Stimulated activated naive CD8-positive, alpha-beta T cell treated with anti-CD3 and anti-CD28 coated beads, Interleukin-15, Interleukin-2, amounts not matched to agents 100 ng/mL and 50 ng/mL, for 24 hours (primary cell): ENCODE measurements at regions not wholly inside any gene's neighbourhood (a gene's known extent, or its start where the extent isn't known, plus 50 kb on each side); places are given as distances from the start of the nearest gene placed in this dataset.

Source experiments
- H3K27ac Mint-ChIP-seq: one replicate; pipeline ENCODE4 v1.8.0; 2021; ENCODE audit warnings: mild to moderate bottlenecking, mixed read lengths
- H3K27me3 Mint-ChIP-seq: one replicate; pipeline ENCODE4 v1.8.0; 2021; ENCODE audit warnings: mixed read lengths
- H3K36me3 Mint-ChIP-seq: one replicate; pipeline ENCODE4 v1.8.0; 2021; ENCODE audit warnings: low read depth, mixed read lengths
- H3K4me1 Mint-ChIP-seq: one replicate; pipeline ENCODE4 v1.8.0; 2021; ENCODE audit warnings: low read depth, mixed read lengths
- H3K4me3 Mint-ChIP-seq: one replicate; pipeline ENCODE4 v1.8.0; 2021; ENCODE audit warnings: mild to moderate bottlenecking, mixed read lengths
- H3K9me3 Mint-ChIP-seq: one replicate; pipeline ENCODE4 v1.8.0; 2021; ENCODE audit warnings: mixed read lengths

- H3K4me1 Mint-ChIP-seq, result no peaks in the 10 kb centered on the region
- H3K9me3 Mint-ChIP-seq, result no peaks in the 10 kb centered on the region
- H3K4me3 Mint-ChIP-seq, result no peak overlapping the region
- H3K27ac Mint-ChIP-seq, result no peak overlapping the region
- H3K36me3 Mint-ChIP-seq, result no peaks in the 10 kb centered on the region
- peaks cover 6% of the 10 kb centered on the region for H3K27me3 Mint-ChIP-seq
Measured at GRCh38 chr11:16685914-16686313, 52.5 kb upstream of the C11orf58 start.

GRCh38 chr11:16678466-16679116 is 59.9 kb upstream of the C11orf58 start:
- H3K27ac Mint-ChIP-seq, result no peak overlapping the region
- peaks cover 13% of the 10 kb centered on the region for H3K27me3 Mint-ChIP-seq
- peaks cover 9% of the 10 kb centered on the region for H3K9me3 Mint-ChIP-seq
- H3K4me3 Mint-ChIP-seq, result no peak overlapping the region
- H3K4me1 Mint-ChIP-seq, result no peaks in the 10 kb centered on the region
- no peaks in the 10 kb centered on the region for H3K36me3 Mint-ChIP-seq

- Mint-ChIP-seq H3K27ac (no peak overlapping the region), H3K36me3 (no peaks in the 10 kb centered on the region), H3K4me1 (no peaks in the 10 kb centered on the region), H3K27me3 (no peaks in the 10 kb centered on the region), H3K9me3 (peaks cover 17% of the 10 kb centered on the region), H3K4me3 (no peak overlapping the region)
Measured at GRCh38 chr11:16669799-16670415, 68.5 kb upstream of the C11orf58 start.

GRCh38 chr11:16632295-16633200 is 105.9 kb upstream of the C11orf58 start:
- Mint-ChIP-seq H3K27ac (no peak overlapping the region), H3K4me1 (no peaks in the 10 kb centered on the region), H3K4me3 (no peak overlapping the region), H3K36me3 (no peaks in the 10 kb centered on the region), H3K27me3 (peaks cover 15% of the 10 kb centered on the region), H3K9me3 (peaks cover 13% of the 10 kb centered on the region)

- peaks cover 21% of the 10 kb centered on the region for H3K27me3 Mint-ChIP-seq
- no peak overlapping the region for H3K4me3 Mint-ChIP-seq
- no peaks in the 10 kb centered on the region for H3K36me3 Mint-ChIP-seq
- H3K27ac Mint-ChIP-seq, result no peak overlapping the region
- peaks cover 10% of the 10 kb centered on the region for H3K9me3 Mint-ChIP-seq
- no peaks in the 10 kb centered on the region for H3K4me1 Mint-ChIP-seq
Measured at GRCh38 chr11:16630651-16631050, 107.8 kb upstream of the C11orf58 start.

GRCh38 chr11:16618431-16618830 is 120.0 kb upstream of the C11orf58 start:
- peaks cover 47% of the 10 kb centered on the region for H3K27me3 Mint-ChIP-seq
- no peak overlapping the region for H3K4me3 Mint-ChIP-seq
- H3K36me3 Mint-ChIP-seq, result no peaks in the 10 kb centered on the region
- H3K9me3 Mint-ChIP-seq, result no peaks in the 10 kb centered on the region
- H3K27ac Mint-ChIP-seq, result no peak overlapping the region
- H3K4me1 Mint-ChIP-seq, result peaks cover 8% of the 10 kb centered on the region

GRCh38 chr11:16615480-16615879 is 123.0 kb upstream of the C11orf58 start:
- Mint-ChIP-seq H3K4me1 (peaks cover 28% of the 10 kb centered on the region), H3K9me3 (no peaks in the 10 kb centered on the region), H3K27me3 (peaks cover 62% of the 10 kb centered on the region), H3K36me3 (no peaks in the 10 kb centered on the region), H3K4me3 (no peak overlapping the region), H3K27ac (no peak overlapping the region)

- Mint-ChIP-seq H3K27ac (no peak overlapping the region), H3K4me1 (peaks cover 28% of the 10 kb centered on the region), H3K9me3 (no peaks in the 10 kb centered on the region), H3K4me3 (peak overlapping the region; percentile 74), H3K36me3 (no peaks in the 10 kb centered on the region), H3K27me3 (peaks cover 60% of the 10 kb centered on the region)
Measured at GRCh38 chr11:16613512-16614381, 124.7 kb upstream of the C11orf58 start.

GRCh38 chr11:16613262-16613511 is 125.3 kb upstream of the C11orf58 start:
- no peak overlapping the region for H3K27ac Mint-ChIP-seq
- peak overlapping the region; percentile 74 for H3K4me3 Mint-ChIP-seq
- peaks cover 54% of the 10 kb centered on the region for H3K27me3 Mint-ChIP-seq
- H3K4me1 Mint-ChIP-seq, result peaks cover 28% of the 10 kb centered on the region
- no peaks in the 10 kb centered on the region for H3K9me3 Mint-ChIP-seq
- no peaks in the 10 kb centered on the region for H3K36me3 Mint-ChIP-seq

GRCh38 chr11:16612566-16613261 is 125.7 kb upstream of the C11orf58 start:
- Mint-ChIP-seq H3K36me3 (no peaks in the 10 kb centered on the region), H3K9me3 (no peaks in the 10 kb centered on the region), H3K4me3 (peak overlapping the region; percentile 74), H3K4me1 (peaks cover 28% of the 10 kb centered on the region), H3K27me3 (peaks cover 54% of the 10 kb centered on the region), H3K27ac (no peak overlapping the region)

GRCh38 chr11:16611926-16612565 is 126.4 kb upstream of the C11orf58 start:
- H3K27ac Mint-ChIP-seq, result peak overlapping the region; percentile 4

GRCh38 chr11:16611401-16611921 is 127.0 kb upstream of the C11orf58 start:
- peaks cover 52% of the 10 kb centered on the region for H3K27me3 Mint-ChIP-seq
- no peaks in the 10 kb centered on the region for H3K36me3 Mint-ChIP-seq
- H3K4me1 Mint-ChIP-seq, result peaks cover 30% of the 10 kb centered on the region
- H3K4me3 Mint-ChIP-seq, result peak overlapping the region; percentile 25
- no peaks in the 10 kb centered on the region for H3K9me3 Mint-ChIP-seq
- H3K27ac Mint-ChIP-seq, result no peak overlapping the region

More at GRCh38 chr11:16611926-16612565, 126.4 kb upstream of the C11orf58 start:
- no peaks in the 10 kb centered on the region for H3K36me3 Mint-ChIP-seq
- H3K4me1 Mint-ChIP-seq, result peaks cover 28% of the 10 kb centered on the region
- H3K27me3 Mint-ChIP-seq, result peaks cover 52% of the 10 kb centered on the region
- no peaks in the 10 kb centered on the region for H3K9me3 Mint-ChIP-seq
- H3K4me3 Mint-ChIP-seq, result no peak overlapping the region

GRCh38 chr11:16610738-16611388 is 127.6 kb upstream of the C11orf58 start:
- Mint-ChIP-seq H3K27me3 (peaks cover 54% of the 10 kb centered on the region), H3K4me3 (no peak overlapping the region), H3K9me3 (no peaks in the 10 kb centered on the region), H3K27ac (no peak overlapping the region), H3K36me3 (peaks cover 5% of the 10 kb centered on the region), H3K4me1 (peaks cover 36% of the 10 kb centered on the region)
